ENCODE measurements at regions not wholly inside any gene's neighbourhood (a gene's known extent, or its start where the extent isn't known, plus 50 kb on each side); places are given as distances from the start of the nearest gene placed in this dataset.

DNA sequence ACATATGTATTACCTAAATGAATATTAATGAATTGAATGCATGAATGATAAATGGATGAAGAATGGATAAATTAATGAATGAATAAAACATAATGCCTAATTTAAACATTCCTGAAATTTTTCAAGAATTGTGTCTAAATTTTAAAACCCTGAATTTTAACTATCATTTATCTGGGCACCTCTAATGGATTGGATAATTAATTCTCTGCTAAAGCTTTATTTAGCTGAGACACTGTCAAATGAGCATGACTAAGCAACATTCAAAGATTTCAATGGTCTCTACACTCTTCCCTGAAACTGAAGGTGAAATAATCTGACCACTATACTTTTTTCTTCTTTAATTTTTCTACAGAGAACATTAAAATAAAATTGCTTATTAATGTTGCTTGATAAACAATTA, 1197.7 kb downstream of the C4orf33 start:
- Histone ChIP-seq H3K9me3 (no peaks in the 10 kb centered on the region), H3K27me3 (no peaks in the 10 kb centered on the region), H3K36me3 (no peaks in the 10 kb centered on the region), H3K27ac (no peak overlapping the region), H3K4me1 (no peaks in the 10 kb centered on the region), H3K4me3 (replicated peaks in 1 of 3) (no peak overlapping the region)
- intact Hi-C loops (cut with DNase I), result no loop called here
- DNase-seq, result no peak
- no peak for TF ChIP-seq POLR2A (IDR thresholded peaks at IDR 0.05)
- TF ChIP-seq, protein P1, sequence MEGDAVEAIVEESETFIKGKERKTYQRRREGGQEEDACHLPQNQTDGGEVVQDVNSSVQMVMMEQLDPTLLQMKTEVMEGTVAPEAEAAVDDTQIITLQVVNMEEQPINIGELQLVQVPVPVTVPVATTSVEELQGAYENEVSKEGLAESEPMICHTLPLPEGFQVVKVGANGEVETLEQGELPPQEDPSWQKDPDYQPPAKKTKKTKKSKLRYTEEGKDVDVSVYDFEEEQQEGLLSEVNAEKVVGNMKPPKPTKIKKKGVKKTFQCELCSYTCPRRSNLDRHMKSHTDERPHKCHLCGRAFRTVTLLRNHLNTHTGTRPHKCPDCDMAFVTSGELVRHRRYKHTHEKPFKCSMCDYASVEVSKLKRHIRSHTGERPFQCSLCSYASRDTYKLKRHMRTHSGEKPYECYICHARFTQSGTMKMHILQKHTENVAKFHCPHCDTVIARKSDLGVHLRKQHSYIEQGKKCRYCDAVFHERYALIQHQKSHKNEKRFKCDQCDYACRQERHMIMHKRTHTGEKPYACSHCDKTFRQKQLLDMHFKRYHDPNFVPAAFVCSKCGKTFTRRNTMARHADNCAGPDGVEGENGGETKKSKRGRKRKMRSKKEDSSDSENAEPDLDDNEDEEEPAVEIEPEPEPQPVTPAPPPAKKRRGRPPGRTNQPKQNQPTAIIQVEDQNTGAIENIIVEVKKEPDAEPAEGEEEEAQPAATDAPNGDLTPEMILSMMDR (IDR thresholded peaks at IDR 0.05), result no peak

DNA sequence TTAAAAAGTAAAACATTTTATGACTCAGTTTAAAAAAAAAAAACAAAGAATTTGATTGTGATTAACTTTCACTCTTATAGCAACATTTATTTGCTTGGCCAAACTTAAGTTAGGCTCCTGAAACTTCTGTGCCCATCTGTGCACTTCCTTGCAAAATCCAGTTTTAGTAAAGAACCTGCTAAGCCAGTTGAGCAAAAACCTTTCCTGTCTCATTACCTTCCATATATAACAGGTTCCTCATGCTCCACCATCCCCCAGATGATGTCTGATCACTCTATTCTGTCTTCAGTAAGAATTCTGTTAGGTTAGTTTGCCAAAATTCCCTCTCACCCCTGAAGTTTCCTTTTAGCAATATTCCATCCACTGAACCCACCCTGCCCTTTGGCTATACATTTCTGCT, 1200.5 kb downstream of the C4orf33 start:
- H3K27me3 ChIP-seq, result no peaks in the 10 kb centered on the region
- DNase-seq, result no peak
- intact Hi-C loops (cut with DNase I), result no loop called here
- no peak for TF ChIP-seq POLR2A (IDR thresholded peaks at IDR 0.05)
- TF ChIP-seq, protein P1 (IDR thresholded peaks at IDR 0.05), result no peak
- H3K9me3 ChIP-seq, result no peaks in the 10 kb centered on the region
- H3K4me3 ChIP-seq (replicated peaks in 1 of 3), result no peak overlapping the region
- no peak overlapping the region for H3K27ac ChIP-seq
- no peaks in the 10 kb centered on the region for H3K36me3 ChIP-seq
- H3K4me1 ChIP-seq, result no peaks in the 10 kb centered on the region

DNA sequence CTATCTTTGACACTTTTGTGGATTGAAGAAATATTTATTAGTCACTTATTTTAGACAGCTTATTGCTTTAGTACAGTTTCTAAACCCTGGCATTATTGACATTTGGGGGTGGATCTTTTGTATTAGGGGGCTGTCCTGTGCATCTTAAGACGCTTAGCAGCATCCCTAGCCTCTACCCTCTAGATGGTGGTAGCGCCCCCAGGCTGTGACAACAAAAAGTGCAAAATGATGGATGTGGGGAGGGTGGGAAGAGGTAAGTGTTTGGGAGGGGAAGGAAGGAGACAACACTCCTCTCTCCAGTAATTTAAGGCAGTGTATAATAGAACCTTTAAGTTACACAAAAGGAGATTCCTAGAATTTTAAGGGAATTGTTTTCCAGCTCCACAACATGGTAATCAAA, 1210.6 kb downstream of the C4orf33 start:
- Histone ChIP-seq H3K27me3 (no peaks in the 10 kb centered on the region), H3K4me3 (replicated peaks in 1 of 3) (no peak overlapping the region), H3K27ac (no peak overlapping the region), H3K36me3 (no peaks in the 10 kb centered on the region), H3K9me3 (no peaks in the 10 kb centered on the region), H3K4me1 (no peaks in the 10 kb centered on the region)
- TF ChIP-seq, protein P1 (IDR thresholded peaks at IDR 0.05), result no peak
- TF ChIP-seq POLR2A (IDR thresholded peaks at IDR 0.05), result no peak
- no peak for DNase-seq
- intact Hi-C loops (cut with DNase I), result no loop called here
- WGBS, 2 donors, result 78% methylated on average over 2 of the region's 2 CpGs

DNA sequence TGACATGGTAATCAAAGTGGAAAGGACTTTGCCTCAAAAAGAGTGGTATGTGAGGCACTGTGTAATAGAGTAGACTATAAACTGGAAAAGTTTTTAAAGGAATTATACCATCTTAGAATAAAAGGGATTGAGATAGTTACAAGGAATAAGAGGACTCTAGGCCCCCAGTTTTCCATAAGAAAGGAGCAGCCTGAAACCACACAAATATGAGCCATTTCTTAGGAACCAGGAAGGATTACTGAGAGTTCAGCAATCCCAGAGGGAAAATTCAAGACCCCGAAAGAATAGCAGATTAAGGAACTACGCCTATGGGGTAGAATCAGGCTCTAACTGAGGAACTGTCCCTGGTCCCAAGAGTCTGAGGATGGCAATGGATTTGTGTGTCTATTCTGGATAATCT, 1213.3 kb downstream of the C4orf33 start:
- no peaks in the 10 kb centered on the region for H3K36me3 ChIP-seq
- no peak for DNase-seq
- H3K27ac ChIP-seq, result no peak overlapping the region
- H3K4me3 ChIP-seq (replicated peaks in 1 of 3), result no peak overlapping the region
- WGBS, 2 donors, result 84 to 91% methylated on average over 2 of the region's 2 CpGs
- no peaks in the 10 kb centered on the region for H3K27me3 ChIP-seq
- H3K4me1 ChIP-seq, result no peaks in the 10 kb centered on the region
- TF ChIP-seq, protein P1 (IDR thresholded peaks at IDR 0.05), result no peak
- TF ChIP-seq POLR2A (IDR thresholded peaks at IDR 0.05), result no peak
- intact Hi-C loops (cut with DNase I), result no loop called here
- H3K9me3 ChIP-seq, result no peaks in the 10 kb centered on the region

DNA sequence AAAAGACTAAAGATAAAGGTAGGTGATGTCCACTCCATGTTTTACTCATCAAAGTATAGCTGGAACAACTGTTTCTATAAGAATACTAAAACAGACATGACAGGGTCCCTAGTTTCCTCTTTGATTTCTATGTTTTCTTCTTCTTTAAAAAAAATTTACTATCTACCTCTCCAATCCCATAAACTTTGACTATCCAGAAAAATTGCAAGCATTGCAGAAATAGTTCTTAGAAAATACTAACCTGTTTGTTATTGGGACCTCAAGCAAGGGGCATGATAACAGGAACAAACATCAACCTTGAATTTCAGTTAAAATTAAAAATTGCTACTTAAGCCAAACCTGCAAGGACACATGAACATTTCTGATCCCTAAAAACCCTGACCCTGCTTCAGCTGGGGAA, 1226.5 kb downstream of the C4orf33 start:
- intact Hi-C loops (cut with DNase I), result no loop called here
- Histone ChIP-seq H3K27me3 (no peaks in the 10 kb centered on the region), H3K27ac (no peak overlapping the region), H3K36me3 (no peaks in the 10 kb centered on the region), H3K9me3 (no peaks in the 10 kb centered on the region), H3K4me1 (no peaks in the 10 kb centered on the region), H3K4me3 (replicated peaks in 1 of 3) (no peak overlapping the region)
- no peak for TF ChIP-seq POLR2A (IDR thresholded peaks at IDR 0.05)
- TF ChIP-seq, protein P1 (IDR thresholded peaks at IDR 0.05), result no peak
- DNase-seq, result no peak
